ENCODE measurements at regions not wholly inside any gene's neighbourhood (a gene's known extent, or its start where the extent isn't known, plus 50 kb on each side); places are given as distances from the start of the nearest gene placed in this dataset.

DNA sequence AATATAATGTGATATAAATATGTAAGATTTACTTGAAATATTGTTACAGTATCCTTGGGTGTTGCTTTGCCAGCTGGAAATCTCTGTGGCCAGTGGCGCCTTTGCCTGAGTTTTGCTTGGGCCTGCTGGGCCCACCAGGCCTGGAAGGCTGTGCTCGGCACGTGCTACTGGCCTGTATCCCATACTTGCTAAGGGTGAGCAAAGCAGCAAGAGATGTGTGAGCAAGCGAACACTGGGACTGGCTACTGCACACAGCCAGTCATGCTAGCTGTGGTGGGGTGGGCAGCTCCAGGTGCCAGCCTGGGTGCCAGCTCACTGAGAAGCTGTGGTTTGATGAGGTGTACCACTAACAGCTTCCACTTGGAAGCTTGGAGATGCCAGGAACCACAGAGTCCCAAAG, 299.1 kb upstream of the GALNT5 start:
- TF ChIP-seq, protein P1, sequence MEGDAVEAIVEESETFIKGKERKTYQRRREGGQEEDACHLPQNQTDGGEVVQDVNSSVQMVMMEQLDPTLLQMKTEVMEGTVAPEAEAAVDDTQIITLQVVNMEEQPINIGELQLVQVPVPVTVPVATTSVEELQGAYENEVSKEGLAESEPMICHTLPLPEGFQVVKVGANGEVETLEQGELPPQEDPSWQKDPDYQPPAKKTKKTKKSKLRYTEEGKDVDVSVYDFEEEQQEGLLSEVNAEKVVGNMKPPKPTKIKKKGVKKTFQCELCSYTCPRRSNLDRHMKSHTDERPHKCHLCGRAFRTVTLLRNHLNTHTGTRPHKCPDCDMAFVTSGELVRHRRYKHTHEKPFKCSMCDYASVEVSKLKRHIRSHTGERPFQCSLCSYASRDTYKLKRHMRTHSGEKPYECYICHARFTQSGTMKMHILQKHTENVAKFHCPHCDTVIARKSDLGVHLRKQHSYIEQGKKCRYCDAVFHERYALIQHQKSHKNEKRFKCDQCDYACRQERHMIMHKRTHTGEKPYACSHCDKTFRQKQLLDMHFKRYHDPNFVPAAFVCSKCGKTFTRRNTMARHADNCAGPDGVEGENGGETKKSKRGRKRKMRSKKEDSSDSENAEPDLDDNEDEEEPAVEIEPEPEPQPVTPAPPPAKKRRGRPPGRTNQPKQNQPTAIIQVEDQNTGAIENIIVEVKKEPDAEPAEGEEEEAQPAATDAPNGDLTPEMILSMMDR (IDR thresholded peaks at IDR 0.05; ENCODE audit: insufficient read depth, low read depth, low read length), result no peak
- TF ChIP-seq EZH2 (IDR thresholded peaks at IDR 0.05; ENCODE audit: insufficient read depth, low read length), result no peak

All from astrocyte (in vitro differentiated cells and primary cell).